ENCODE measurements at regions not wholly inside any gene's neighbourhood (a gene's known extent, or its start where the extent isn't known, plus 50 kb on each side); places are given as distances from the start of the nearest gene placed in this dataset.

- no peak for DNase-seq
- in situ Hi-C loops (cut with MboI; ENCODE audit: low pct_unique_long_range_greater_than_20kb, low sequenced_read_pairs), result no loop called here
Observed at GRCh38 chr5:13498279-13498678, 446.2 kb downstream of the DNAH5 start.

GRCh38 chr5:13488254-13488931, 456.1 kb downstream of the DNAH5 start:
- in situ Hi-C loops (cut with MboI; ENCODE audit: low pct_unique_long_range_greater_than_20kb, low sequenced_read_pairs), result no loop called here
- DNase-seq, result no peak

- no peak for DNase-seq
- in situ Hi-C loops (cut with MboI; ENCODE audit: low pct_unique_long_range_greater_than_20kb, low sequenced_read_pairs), result no loop called here
Observed at GRCh38 chr5:13480834-13481233, 463.7 kb downstream of the DNAH5 start.

- in situ Hi-C loops (cut with MboI; ENCODE audit: low pct_unique_long_range_greater_than_20kb, low sequenced_read_pairs), result no loop called here
- DNase-seq, result peak; percentile 21
Observed at GRCh38 chr5:13478831-13479465, 465.5 kb downstream of the DNAH5 start.

GRCh38 chr5:13477118-13477737, 467.3 kb downstream of the DNAH5 start:
- in situ Hi-C loops (cut with MboI; ENCODE audit: low pct_unique_long_range_greater_than_20kb, low sequenced_read_pairs), result no loop called here
- DNase-seq, result no peak

GRCh38 chr5:13472842-13473241, 471.6 kb downstream of the DNAH5 start:
- in situ Hi-C loops (cut with MboI; ENCODE audit: low pct_unique_long_range_greater_than_20kb, low sequenced_read_pairs), result no loop called here
- DNase-seq, result no peak

- in situ Hi-C loops (cut with MboI; ENCODE audit: low pct_unique_long_range_greater_than_20kb, low sequenced_read_pairs), result no loop called here
- no peak for DNase-seq
Observed at GRCh38 chr5:13470975-13471374, 473.5 kb downstream of the DNAH5 start.

GRCh38 chr5:13470263-13470662, 474.2 kb downstream of the DNAH5 start:
- in situ Hi-C loops (cut with MboI; ENCODE audit: low pct_unique_long_range_greater_than_20kb, low sequenced_read_pairs), result no loop called here
- DNase-seq, result no peak

- in situ Hi-C loops (cut with MboI; ENCODE audit: low pct_unique_long_range_greater_than_20kb, low sequenced_read_pairs), result no loop called here
- no peak for DNase-seq
Observed at GRCh38 chr5:13464532-13465193, 479.8 kb downstream of the DNAH5 start.

GRCh38 chr5:13460587-13460986, 483.9 kb downstream of the DNAH5 start:
- in situ Hi-C loops (cut with MboI; ENCODE audit: low pct_unique_long_range_greater_than_20kb, low sequenced_read_pairs), result no loop called here
- DNase-seq, result no peak

- DNase-seq, result no peak
- in situ Hi-C loops (cut with MboI; ENCODE audit: low pct_unique_long_range_greater_than_20kb, low sequenced_read_pairs), result no loop called here
Observed at GRCh38 chr5:13454050-13454449, 490.4 kb downstream of the DNAH5 start.

GRCh38 chr5:13448843-13449242, 495.6 kb downstream of the DNAH5 start:
- no peak for DNase-seq
- in situ Hi-C loops (cut with MboI; ENCODE audit: low pct_unique_long_range_greater_than_20kb, low sequenced_read_pairs), result no loop called here

GRCh38 chr5:13439430-13439829, 505.1 kb downstream of the DNAH5 start:
- in situ Hi-C loops (cut with MboI; ENCODE audit: low pct_unique_long_range_greater_than_20kb, low sequenced_read_pairs), result no loop called here
- no peak for DNase-seq

- no peak for DNase-seq
- in situ Hi-C loops (cut with MboI; ENCODE audit: low pct_unique_long_range_greater_than_20kb, low sequenced_read_pairs), result no loop called here
Observed at GRCh38 chr5:13427827-13428557, 516.5 kb downstream of the DNAH5 start.

GRCh38 chr5:13412040-13412595, 532.4 kb downstream of the DNAH5 start:
- in situ Hi-C loops (cut with MboI; ENCODE audit: low pct_unique_long_range_greater_than_20kb, low sequenced_read_pairs), result no loop called here
- DNase-seq, result no peak

- no peak for DNase-seq
- in situ Hi-C loops (cut with MboI; ENCODE audit: low pct_unique_long_range_greater_than_20kb, low sequenced_read_pairs), result no loop called here
Observed at GRCh38 chr5:13408616-13409015, 535.9 kb downstream of the DNAH5 start.

GRCh38 chr5:13403351-13403750, 541.1 kb downstream of the DNAH5 start:
- in situ Hi-C loops (cut with MboI; ENCODE audit: low pct_unique_long_range_greater_than_20kb, low sequenced_read_pairs), result no loop called here
- DNase-seq, result no peak

- in situ Hi-C loops (cut with MboI; ENCODE audit: low pct_unique_long_range_greater_than_20kb, low sequenced_read_pairs), result no loop called here
- DNase-seq, result no peak
Observed at GRCh38 chr5:13385066-13385465, 559.4 kb downstream of the DNAH5 start.

- no peak for DNase-seq
- in situ Hi-C loops (cut with MboI; ENCODE audit: low pct_unique_long_range_greater_than_20kb, low sequenced_read_pairs), result no loop called here
Observed at GRCh38 chr5:13382232-13382631, 562.3 kb downstream of the DNAH5 start.

Data from KBM-7 (cell line).